NB4 (cell line): ENCODE measurements at regions not wholly inside any gene's neighbourhood (a gene's known extent, or its start where the extent isn't known, plus 50 kb on each side); places are given as distances from the start of the nearest gene placed in this dataset.

ENCODE experiments used
- CTCF ChIP-seq: IDR thresholded peaks from one replicate; pipeline ENCODE4 v1.5.1; 2012; ENCODE audit warnings: low read depth, low read length
- POLR2A ChIP-seq: IDR thresholded peaks from 2 replicates; pipeline ENCODE4 v1.6.1; 2011; ENCODE audit warnings: mild to moderate bottlenecking; ENCODE audit not compliant: insufficient read length; ENCODE audit errors: extremely low read depth

- no peak for TF ChIP-seq CTCF
- TF ChIP-seq POLR2A = no peak
Observed at GRCh38 chr18:48477348-48477747, 61.5 kb upstream of the CTIF start.
